IMR-90 (cell line): ENCODE measurements at regions not wholly inside any gene's neighbourhood (a gene's known extent, or its start where the extent isn't known, plus 50 kb on each side); places are given as distances from the start of the nearest gene placed in this dataset.

Source experiments
- ATAC-seq: fragments of 200-7000 bp; cut with Tn5 transposase; 2 replicates; pipeline ENCODE4 v1.9.1; 2020; ENCODE audit warnings: low read depth, mild to moderate bottlenecking, moderate library complexity
- BruUV-seq: library from RNA; stranded (reverse); fragments of 400-500 nt; replicated peaks from 2 replicates; lab custom pipeline; 2021; lab: Mats Ljungman, UMichigan
- CTCF ChIA-PET: fragments of 300-600 bp; formaldehyde crosslinking; extraction: SDS; loops from one replicate; lab custom pipeline; 2021; ENCODE audit warnings: antibody characterized with exemption; lab: Yijun Ruan, JAX
- POLR2A ChIA-PET: fragments of 300-600 bp; sonication (Branson Sonifier 250); formaldehyde crosslinking; loops from one replicate; lab custom pipeline; 2022; ENCODE audit warnings: antibody characterized with exemption; ENCODE audit not compliant: unreplicated experiment; lab: Charles Lee
- DNase-seq: peaks from one replicate; pipeline ENCODE4 v3.0.0; 2013
- H2AFZ ChIP-seq: replicated peaks from 2 replicates; pipeline ENCODE3; 2013; ENCODE audit warnings: low read length, mild to moderate bottlenecking; ENCODE audit not compliant: poor library complexity
- H2AK5ac ChIP-seq: 2 replicates; pipeline ENCODE4 v1.6.1; 2013; ENCODE audit warnings: low read depth, low read length, inconsistent platforms
- H2AK9ac ChIP-seq: replicated peaks from 2 replicates; pipeline ENCODE3; 2013; ENCODE audit warnings: mild to moderate bottlenecking, low read depth, low read length, moderate library complexity; ENCODE audit not compliant: poor library complexity
- H2BK120ac ChIP-seq: 2 replicates; pipeline ENCODE4 v1.6.1; 2013; ENCODE audit warnings: low read depth, low read length, inconsistent platforms
- H2BK15ac ChIP-seq: 3 replicates; pipeline ENCODE4 v1.6.1; 2013; ENCODE audit warnings: low read depth, low read length, inconsistent platforms
- H2BK20ac ChIP-seq: 2 replicates; pipeline ENCODE4 v1.6.1; 2013; ENCODE audit warnings: low read depth, mild to moderate bottlenecking, inconsistent platforms, low read length, moderate library complexity
- H2BK5ac ChIP-seq: 2 replicates; pipeline ENCODE4 v1.6.1; 2013; ENCODE audit warnings: mild to moderate bottlenecking, low read depth, low read length, inconsistent platforms; ENCODE audit not compliant: poor library complexity, severe bottlenecking
- H3K14ac ChIP-seq: replicated peaks from 2 replicates; pipeline ENCODE4 v1.6.1; 2013; ENCODE audit warnings: low read depth, low read length, inconsistent platforms
- H3K18ac ChIP-seq: 2 replicates; pipeline ENCODE4 v1.6.1; 2013; ENCODE audit warnings: low read depth, low read length, control low read depth
- H3K23ac ChIP-seq: 2 replicates; pipeline ENCODE4 v1.6.1; 2013; ENCODE audit warnings: low read depth, low read length, inconsistent platforms
- H3K27ac ChIP-seq: 2 replicates; pipeline ENCODE4 v1.5.1; 2013; ENCODE audit warnings: mild to moderate bottlenecking, control low read depth, low read length; ENCODE audit not compliant: insufficient read depth
- H3K27me3 ChIP-seq: 2 replicates; pipeline ENCODE4 v1.6.1; 2013; ENCODE audit warnings: low read length; ENCODE audit not compliant: control insufficient read depth, insufficient read depth
- H3K36me3 ChIP-seq: 2 replicates; pipeline ENCODE4 v1.6.1; 2013; ENCODE audit warnings: low read length, mixed read lengths; ENCODE audit not compliant: control insufficient read depth, insufficient read depth
- H3K4ac ChIP-seq: 2 replicates; pipeline ENCODE4 v1.6.1; 2013; ENCODE audit warnings: low read depth, low read length, inconsistent platforms
- H3K4me1 ChIP-seq: 2 replicates; pipeline ENCODE4 v1.6.1; 2013; ENCODE audit warnings: low read length, mixed read lengths; ENCODE audit not compliant: control insufficient read depth, insufficient read depth
- H3K4me2 ChIP-seq: 2 replicates; pipeline ENCODE4 v1.6.1; 2013; ENCODE audit warnings: low read depth, mild to moderate bottlenecking, control low read depth, low read length, moderate library complexity
- H3K4me3 ChIP-seq: 2 replicates; pipeline ENCODE4 v1.5.1; 2013; ENCODE audit warnings: low read depth, mild to moderate bottlenecking, control low read depth, low read length, moderate library complexity; ENCODE audit not compliant: insufficient read depth
- H3K56ac ChIP-seq: 2 replicates; pipeline ENCODE4 v1.6.1; 2013; ENCODE audit warnings: low read length, inconsistent platforms; ENCODE audit not compliant: insufficient read depth; ENCODE audit errors: extremely low read depth
- H3K79me1 ChIP-seq, 2 experiments: 2 replicates each; pipeline ENCODE4 v1.6.1; 2013; ENCODE audit warnings: low read length in 2 of 2, inconsistent platforms in 1 of 2, low read depth in 1 of 2
- H3K9ac ChIP-seq: 2 replicates; pipeline ENCODE4 v1.6.1; 2013; ENCODE audit warnings: low read depth, low read length, control low read depth
- H3K9me1 ChIP-seq: 2 replicates; pipeline ENCODE4 v1.6.1; 2013; ENCODE audit warnings: low read length, inconsistent platforms; ENCODE audit not compliant: insufficient read depth
- H3K9me3 ChIP-seq: 2 replicates; pipeline ENCODE4 v1.6.1; 2013; ENCODE audit warnings: low read length; ENCODE audit not compliant: control insufficient read depth, insufficient read depth
- H4K20me1 ChIP-seq: 2 replicates; pipeline ENCODE4 v1.6.1; 2013; ENCODE audit warnings: low read length, inconsistent platforms; ENCODE audit not compliant: insufficient read depth
- H4K5ac ChIP-seq: 2 replicates; pipeline ENCODE4 v1.6.1; 2013; ENCODE audit warnings: mild to moderate bottlenecking, low read depth, low read length, control low read depth
- H4K8ac ChIP-seq, 2 experiments: 2 replicates each; pipeline ENCODE4 v1.6.1; 2013; ENCODE audit warnings: low read depth in 2 of 2, low read length in 2 of 2, control low read depth in 1 of 2, inconsistent platforms in 1 of 2
- H4K91ac ChIP-seq: 2 replicates; pipeline ENCODE4 v1.6.1; 2013; ENCODE audit warnings: low read depth, low read length, inconsistent platforms; ENCODE audit not compliant: insufficient read depth
- BHLHE40 ChIP-seq: fragments of 150-350 bp; IDR thresholded peaks from 2 replicates; pipeline ENCODE4 v1.6.1; 2016; ENCODE audit warnings: mild to moderate bottlenecking, low read depth, low read length
- CEBPB ChIP-seq: IDR thresholded peaks from 2 replicates; pipeline ENCODE4 v1.6.1; 2012; ENCODE audit warnings: low read depth, low read length, improper control_type of control experiment
- CHD1 ChIP-seq: IDR thresholded peaks from 2 replicates; pipeline ENCODE4 v1.6.1; 2012; ENCODE audit warnings: low read depth, low read length, improper control_type of control experiment
- CTCF ChIP-seq: conservative IDR thresholded peaks from 2 replicates; pipeline ENCODE4 v1.5.1; 2012; ENCODE audit warnings: mild to moderate bottlenecking, low read depth, low read length, improper control_type of control experiment
- ELK1 ChIP-seq: fragments of 150-350 bp; IDR thresholded peaks from 2 replicates; pipeline ENCODE4 v1.6.1; 2016; ENCODE audit warnings: low read depth, mild to moderate bottlenecking, low read length, moderate library complexity, borderline replicate concordance
- FOS ChIP-seq: fragments of 150-350 bp; IDR thresholded peaks from 2 replicates; pipeline ENCODE4 v1.6.1; 2016; ENCODE audit warnings: low read depth, low read length
- MAFK ChIP-seq: IDR thresholded peaks from 2 replicates; pipeline ENCODE4 v1.6.1; 2012; ENCODE audit warnings: low read depth, low read length, improper control_type of control experiment
- MAZ ChIP-seq: IDR thresholded peaks from 2 replicates; pipeline ENCODE4 v1.6.1; 2012; ENCODE audit warnings: low read depth, mild to moderate bottlenecking, low read length, improper control_type of control experiment, moderate library complexity, borderline replicate concordance
- MXI1 ChIP-seq: IDR thresholded peaks from 2 replicates; pipeline ENCODE4 v1.6.1; 2012; ENCODE audit warnings: low read depth, mild to moderate bottlenecking, low read length, moderate library complexity, borderline replicate concordance
- NFE2L2 ChIP-seq: fragments of 150-350 bp; IDR thresholded peaks from 2 replicates; pipeline ENCODE4 v1.6.1; 2016; ENCODE audit warnings: low read depth, mild to moderate bottlenecking, low read length
- POLR2A ChIP-seq: IDR thresholded peaks from 2 replicates; pipeline ENCODE4 v1.6.1; 2012; ENCODE audit warnings: mild to moderate bottlenecking, low read depth, low read length
- RAD21 ChIP-seq: IDR thresholded peaks from 2 replicates; pipeline ENCODE4 v1.6.1; 2012; ENCODE audit warnings: low read length, improper control_type of control experiment
- RCOR1 ChIP-seq: IDR thresholded peaks from 2 replicates; pipeline ENCODE4 v1.6.1; 2012; ENCODE audit warnings: mild to moderate bottlenecking, low read length, improper control_type of control experiment; ENCODE audit not compliant: insufficient replicate concordance
- RFX5 ChIP-seq: IDR thresholded peaks from 2 replicates; pipeline ENCODE4 v1.8.0; 2012; ENCODE audit warnings: low read depth, mild to moderate bottlenecking, low read length, moderate library complexity
- SMC3 ChIP-seq: fragments of 150-350 bp; IDR thresholded peaks from 2 replicates; pipeline ENCODE4 v1.6.1; 2016; ENCODE audit warnings: low read depth, mild to moderate bottlenecking, antibody characterized with exemption, low read length, moderate library complexity
- USF2 ChIP-seq: fragments of 150-350 bp; IDR thresholded peaks from 2 replicates; pipeline ENCODE4 v1.6.1; 2017; ENCODE audit warnings: mild to moderate bottlenecking, antibody characterized with exemption, low read length, low read depth
- WGBS, 2 experiments: methylation state at CpG; one replicate each; pipeline versions ENCODE4 v1.1.5 to v1.1.7; 2013; ENCODE audit warnings: missing lambda C conversion rate in 2 of 2; ENCODE audit not compliant: insufficient read length in 1 of 2; ENCODE audit errors: extremely low coverage in 2 of 2; 5-methylcytosine and 5-hydroxymethylcytosine counted together
- dilution Hi-C: fragments of 300-500 bp; cut with HindIII; formaldehyde crosslinking; loops from one replicate; pipeline ENCODE4 v1.14.3; 2018; ENCODE audit warnings: low sequenced_read_pairs; ENCODE audit not compliant: unreplicated experiment
- in situ Hi-C: fragments of 300-500 bp; cut with MboI; formaldehyde crosslinking; loops from 3 replicates; pipeline ENCODE4 v1.14.3; 2019; ENCODE audit warnings: low sequenced_read_pairs, inconsistent platforms, mixed read lengths
- intact Hi-C: fragments of 100-400 bp; cut with micrococcal nuclease; formaldehyde crosslinking; loops from 2 replicates; pipeline ENCODE4 v1.10.0; 2022

GRCh38 chr21:32211306-32211705 is 67.5 kb downstream of the MIS18A start:
- POLR2A ChIA-PET, result no interaction called here

More at GRCh38 chr21:32211306-32211705, 67.5 kb downstream of the MIS18A start:
- H2AK9ac ChIP-seq, result no peak overlapping the region
- no peak overlapping the region for H3K4ac ChIP-seq
- no peak for TF ChIP-seq USF2
- no peak for TF ChIP-seq RAD21
- no peak for TF ChIP-seq RFX5
- no peak for TF ChIP-seq RCOR1
- no peak for TF ChIP-seq MXI1
- TF ChIP-seq MAFK, result no peak
- no peak for TF ChIP-seq FOS
- no peak for TF ChIP-seq SMC3
- TF ChIP-seq POLR2A, result no peak
- no peak for TF ChIP-seq NFE2L2
- TF ChIP-seq CEBPB, result no peak
- TF ChIP-seq MAZ, result no peak
- no peak for TF ChIP-seq CHD1
- no peak for TF ChIP-seq ELK1
- no peak for TF ChIP-seq BHLHE40
- TF ChIP-seq CTCF, result no peak
- no peak overlapping the region for H2BK20ac ChIP-seq
- in situ Hi-C loops, result no loop called here
- H3K36me3 ChIP-seq, result no peaks in the 10 kb centered on the region
- no peak overlapping the region for H4K8ac ChIP-seq
- no peaks in the 10 kb centered on the region for H3K4me1 ChIP-seq
- no peak overlapping the region for H3K18ac ChIP-seq
- no peak overlapping the region for H3K4me3 ChIP-seq
- ATAC-seq, result no peak
- no peak overlapping the region for H4K5ac ChIP-seq
- no peak for DNase-seq
- H2BK5ac ChIP-seq, result no peak overlapping the region
- H3K4me2 ChIP-seq, result no peak overlapping the region
- no peaks in the 10 kb centered on the region for H3K79me1 ChIP-seq
- H3K23ac ChIP-seq, result no peak overlapping the region
- H2BK15ac ChIP-seq, result no peak overlapping the region
- no peak overlapping the region for H4K91ac ChIP-seq
- no peaks in the 10 kb centered on the region for H4K20me1 ChIP-seq
- H3K9ac ChIP-seq, result no peak overlapping the region
- H3K27ac ChIP-seq, result no peak overlapping the region
- intact Hi-C loops, result no loop called here
- no TSS peak for BruUV-seq
- peaks cover 2% of the 10 kb centered on the region; the same call in 1 of the 2 replicates for H3K9me3 ChIP-seq
- no peak overlapping the region for H2AK5ac ChIP-seq
- no peak overlapping the region for H3K14ac ChIP-seq
- H3K27me3 ChIP-seq, result peaks cover 2% of the 10 kb centered on the region
- H3K9me1 ChIP-seq, result no peaks in the 10 kb centered on the region
- no peak overlapping the region for H2BK120ac ChIP-seq
- WGBS, 2 experiments, result no CpG with 5 or more reads among the region's 3 CpGs
- H3K56ac ChIP-seq, result no peak overlapping the region
- H2AFZ ChIP-seq, result no peak overlapping the region
- CTCF ChIA-PET, result no interaction called here
- dilution Hi-C loops, result no loop called here
